ENCODE measurements at regions not wholly inside any gene's neighbourhood (a gene's known extent, or its start where the extent isn't known, plus 50 kb on each side); places are given as distances from the start of the nearest gene placed in this dataset.

GRCh38 chr1:244965185-244966030 is 101.1 kb upstream of the HNRNPU start:
- Histone ChIP-seq H3K4me2 (no peak overlapping the region), H3F3A (replicated peaks; ENCODE audit: low read depth) (no peaks in the 10 kb centered on the region), H2AFZ (no peak overlapping the region), H4K20me1 (replicated peaks; ENCODE audit: insufficient read depth) (no peaks in the 10 kb centered on the region), H3K36me3 (ENCODE audit: insufficient read depth) (no peaks in the 10 kb centered on the region), H3K9me2 (ENCODE audit: insufficient read depth) (no peaks in the 10 kb centered on the region), H3K4me1 (ENCODE audit: insufficient read depth) (peaks cover 18% of the 10 kb centered on the region), H3K27ac (ENCODE audit: low read depth) (no peak overlapping the region), H3K4me3 (no peak overlapping the region), H3K27me3 (ENCODE audit: insufficient read depth) (no peaks in the 10 kb centered on the region), H3K79me2 (replicated peaks; ENCODE audit: insufficient read depth) (no peaks in the 10 kb centered on the region)
- H3K27me3 Mint-ChIP-seq (ENCODE audit: insufficient read depth, low read depth, poor library complexity): peaks cover 6% of the 10 kb centered on the region
- TF ChIP-seq EZH2 (IDR thresholded peaks at IDR 0.05; ENCODE audit: low read depth, unreplicated experiment): no peak
- TF ChIP-seq CTCF (conservative IDR thresholded peaks at IDR 0.05; ENCODE audit: low read depth in 2 of 2): no peak
- TF ChIP-seq JUNB (IDR thresholded peaks at IDR 0.05; ENCODE audit: unreplicated experiment): no peak
- no peak for TF ChIP-seq ETS1 (IDR thresholded peaks at IDR 0.05)
- TF ChIP-seq ZNF462 (CRISPR knock-in tag; IDR thresholded peaks at IDR 0.05): no peak
- no peak for TF ChIP-seq NANOG (IDR thresholded peaks at IDR 0.05; ENCODE audit: borderline replicate concordance)
- TF ChIP-seq, protein P1, sequence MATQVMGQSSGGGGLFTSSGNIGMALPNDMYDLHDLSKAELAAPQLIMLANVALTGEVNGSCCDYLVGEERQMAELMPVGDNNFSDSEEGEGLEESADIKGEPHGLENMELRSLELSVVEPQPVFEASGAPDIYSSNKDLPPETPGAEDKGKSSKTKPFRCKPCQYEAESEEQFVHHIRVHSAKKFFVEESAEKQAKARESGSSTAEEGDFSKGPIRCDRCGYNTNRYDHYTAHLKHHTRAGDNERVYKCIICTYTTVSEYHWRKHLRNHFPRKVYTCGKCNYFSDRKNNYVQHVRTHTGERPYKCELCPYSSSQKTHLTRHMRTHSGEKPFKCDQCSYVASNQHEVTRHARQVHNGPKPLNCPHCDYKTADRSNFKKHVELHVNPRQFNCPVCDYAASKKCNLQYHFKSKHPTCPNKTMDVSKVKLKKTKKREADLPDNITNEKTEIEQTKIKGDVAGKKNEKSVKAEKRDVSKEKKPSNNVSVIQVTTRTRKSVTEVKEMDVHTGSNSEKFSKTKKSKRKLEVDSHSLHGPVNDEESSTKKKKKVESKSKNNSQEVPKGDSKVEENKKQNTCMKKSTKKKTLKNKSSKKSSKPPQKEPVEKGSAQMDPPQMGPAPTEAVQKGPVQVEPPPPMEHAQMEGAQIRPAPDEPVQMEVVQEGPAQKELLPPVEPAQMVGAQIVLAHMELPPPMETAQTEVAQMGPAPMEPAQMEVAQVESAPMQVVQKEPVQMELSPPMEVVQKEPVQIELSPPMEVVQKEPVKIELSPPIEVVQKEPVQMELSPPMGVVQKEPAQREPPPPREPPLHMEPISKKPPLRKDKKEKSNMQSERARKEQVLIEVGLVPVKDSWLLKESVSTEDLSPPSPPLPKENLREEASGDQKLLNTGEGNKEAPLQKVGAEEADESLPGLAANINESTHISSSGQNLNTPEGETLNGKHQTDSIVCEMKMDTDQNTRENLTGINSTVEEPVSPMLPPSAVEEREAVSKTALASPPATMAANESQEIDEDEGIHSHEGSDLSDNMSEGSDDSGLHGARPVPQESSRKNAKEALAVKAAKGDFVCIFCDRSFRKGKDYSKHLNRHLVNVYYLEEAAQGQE (IDR thresholded peaks at IDR 0.05; ENCODE audit: unreplicated experiment): no peak
- no peak for TF ChIP-seq STAT1 (IDR thresholded peaks at IDR 0.05; ENCODE audit: unreplicated experiment)
- no peak for TF ChIP-seq ZNF331 (CRISPR knock-in tag; IDR thresholded peaks at IDR 0.05; ENCODE audit: low read depth)
- no peak for TF ChIP-seq EZH2phosphoT487 (IDR thresholded peaks at IDR 0.05; ENCODE audit: unreplicated experiment)
- TF ChIP-seq POLR2AphosphoS5 (IDR thresholded peaks at IDR 0.05; ENCODE audit: low read depth): no peak
- no peak for TF ChIP-seq ZNF114 (CRISPR knock-in tag; IDR thresholded peaks at IDR 0.05)
- no peak for TF ChIP-seq CREB1 (CRISPR knock-in tag; IDR thresholded peaks at IDR 0.05; ENCODE audit: low read depth)
- ATAC-seq (no peak), DNase-seq (ENCODE audit: low spot score) (no peak)
- H3K4me1 Mint-ChIP-seq: peaks cover 31% of the 10 kb centered on the region
- no peak overlapping the region for H3K4me3 Mint-ChIP-seq
- H3K9me3 Mint-ChIP-seq: no peaks in the 10 kb centered on the region
- no peaks in the 10 kb centered on the region; the same call in 2 of the 3 replicates for H3K36me3 Mint-ChIP-seq (ENCODE audit: low read depth)
- no peak overlapping the region for H3K27ac Mint-ChIP-seq
